ENCODE measurements at regions not wholly inside any gene's neighbourhood (a gene's known extent, or its start where the extent isn't known, plus 50 kb on each side); places are given as distances from the start of the nearest gene placed in this dataset.
"Not testable (repeated sequence)": the region's sequence is repeated elsewhere in the genome, so short reads cannot be mapped to it uniquely, and the experiment has no call there.

DNA sequence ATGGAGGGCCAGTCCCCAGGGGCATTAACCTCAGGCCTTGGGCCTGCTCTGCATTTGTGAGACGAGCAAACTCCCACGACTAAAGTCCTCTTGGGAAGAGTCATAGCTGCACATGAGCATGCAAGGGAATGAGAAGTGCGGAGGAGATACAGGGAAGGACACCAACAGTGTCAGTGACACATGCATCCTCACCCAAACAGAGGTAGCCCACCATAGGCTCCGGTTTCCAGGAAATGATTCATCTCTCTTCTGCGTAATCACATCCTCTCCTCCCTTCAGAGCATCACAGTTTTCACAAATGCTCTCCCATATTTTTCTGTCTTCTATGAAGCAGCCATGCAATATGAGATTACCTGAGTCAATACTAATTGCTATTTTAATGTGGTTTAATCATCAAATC lies 725.7 kb upstream of the GOT2 start:
- Histone ChIP-seq H3K9ac (ENCODE audit: low read length) (no peak overlapping the region), H3K27me3 (ENCODE audit: low read length) (no peaks in the 10 kb centered on the region), H4K20me1 (ENCODE audit: low read depth, low read length) (no peaks in the 10 kb centered on the region), H3F3A (ENCODE audit: insufficient read depth) (no peaks in the 10 kb centered on the region), H3K27ac (ENCODE audit: low read depth, low read length) (no peak overlapping the region), H3K79me2 (ENCODE audit: insufficient read depth, low read length) (no peaks in the 10 kb centered on the region), H3K9me2 (replicated peaks; ENCODE audit: insufficient read depth, low read length) (no peaks in the 10 kb centered on the region), H2AFZ (ENCODE audit: low read depth, low read length, severe bottlenecking) (no peak overlapping the region), H3K36me3 (ENCODE audit: low read length) (no peaks in the 10 kb centered on the region), H3K4me2 (ENCODE audit: low read depth, low read length, poor library complexity, severe bottlenecking) (no peak overlapping the region), H3K9me3 (ENCODE audit: insufficient read depth, low read length) (no peaks in the 10 kb centered on the region), H3K4me3 (ENCODE audit: insufficient read depth, low read length, poor library complexity, severe bottlenecking) (no peak overlapping the region)
- TF ChIP-seq, protein P1, sequence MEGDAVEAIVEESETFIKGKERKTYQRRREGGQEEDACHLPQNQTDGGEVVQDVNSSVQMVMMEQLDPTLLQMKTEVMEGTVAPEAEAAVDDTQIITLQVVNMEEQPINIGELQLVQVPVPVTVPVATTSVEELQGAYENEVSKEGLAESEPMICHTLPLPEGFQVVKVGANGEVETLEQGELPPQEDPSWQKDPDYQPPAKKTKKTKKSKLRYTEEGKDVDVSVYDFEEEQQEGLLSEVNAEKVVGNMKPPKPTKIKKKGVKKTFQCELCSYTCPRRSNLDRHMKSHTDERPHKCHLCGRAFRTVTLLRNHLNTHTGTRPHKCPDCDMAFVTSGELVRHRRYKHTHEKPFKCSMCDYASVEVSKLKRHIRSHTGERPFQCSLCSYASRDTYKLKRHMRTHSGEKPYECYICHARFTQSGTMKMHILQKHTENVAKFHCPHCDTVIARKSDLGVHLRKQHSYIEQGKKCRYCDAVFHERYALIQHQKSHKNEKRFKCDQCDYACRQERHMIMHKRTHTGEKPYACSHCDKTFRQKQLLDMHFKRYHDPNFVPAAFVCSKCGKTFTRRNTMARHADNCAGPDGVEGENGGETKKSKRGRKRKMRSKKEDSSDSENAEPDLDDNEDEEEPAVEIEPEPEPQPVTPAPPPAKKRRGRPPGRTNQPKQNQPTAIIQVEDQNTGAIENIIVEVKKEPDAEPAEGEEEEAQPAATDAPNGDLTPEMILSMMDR (IDR thresholded peaks at IDR 0.05; ENCODE audit: insufficient read depth, low read length, poor library complexity, severe bottlenecking), result no peak
- no peak for TF ChIP-seq EZH2phosphoT487 (conservative IDR thresholded peaks at IDR 0.05; ENCODE audit: low read length)

DNA sequence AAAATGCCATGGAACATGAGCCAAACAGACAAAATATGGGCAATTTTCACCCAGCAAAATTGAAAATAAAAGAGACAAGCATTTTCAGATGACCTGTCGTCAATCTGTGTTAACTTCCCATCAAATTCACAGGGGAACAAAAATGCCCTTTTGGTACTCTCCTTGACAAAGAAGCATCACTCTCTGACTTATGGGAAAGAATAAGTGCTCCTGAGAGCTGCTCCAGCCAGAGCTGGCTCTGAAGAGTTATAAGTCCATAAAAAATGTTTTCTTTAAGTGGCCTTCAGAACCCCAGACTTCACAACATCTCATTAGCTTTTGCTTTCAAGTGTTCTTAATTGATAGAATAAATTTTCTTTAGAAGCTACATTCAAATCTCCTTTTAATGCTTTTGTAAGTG lies 721.4 kb upstream of the GOT2 start:
- no peaks in the 10 kb centered on the region for H3K9me3 ChIP-seq (ENCODE audit: insufficient read depth, low read length)
- H3K9ac ChIP-seq (ENCODE audit: low read length), result no peak overlapping the region
- no peaks in the 10 kb centered on the region for H3K27me3 ChIP-seq (ENCODE audit: low read length)
- no peak overlapping the region for H2AFZ ChIP-seq (ENCODE audit: low read depth, low read length, severe bottlenecking)
- no peaks in the 10 kb centered on the region for H3F3A ChIP-seq (ENCODE audit: insufficient read depth)
- H3K79me2 ChIP-seq (ENCODE audit: insufficient read depth, low read length), result no peaks in the 10 kb centered on the region
- no peaks in the 10 kb centered on the region for H3K9me2 ChIP-seq (replicated peaks; ENCODE audit: insufficient read depth, low read length)
- H3K27ac ChIP-seq (ENCODE audit: low read depth, low read length), result no peak overlapping the region
- no peak overlapping the region for H3K4me3 ChIP-seq (ENCODE audit: insufficient read depth, low read length, poor library complexity, severe bottlenecking)
- no peaks in the 10 kb centered on the region for H4K20me1 ChIP-seq (ENCODE audit: low read depth, low read length)
- no peaks in the 10 kb centered on the region for H3K36me3 ChIP-seq (ENCODE audit: low read length)
- TF ChIP-seq, protein P1 (IDR thresholded peaks at IDR 0.05; ENCODE audit: insufficient read depth, low read length, poor library complexity, severe bottlenecking), result no peak
- TF ChIP-seq EZH2phosphoT487 (conservative IDR thresholded peaks at IDR 0.05; ENCODE audit: low read length), result no peak
- no peak overlapping the region for H3K4me2 ChIP-seq (ENCODE audit: low read depth, low read length, poor library complexity, severe bottlenecking)

DNA sequence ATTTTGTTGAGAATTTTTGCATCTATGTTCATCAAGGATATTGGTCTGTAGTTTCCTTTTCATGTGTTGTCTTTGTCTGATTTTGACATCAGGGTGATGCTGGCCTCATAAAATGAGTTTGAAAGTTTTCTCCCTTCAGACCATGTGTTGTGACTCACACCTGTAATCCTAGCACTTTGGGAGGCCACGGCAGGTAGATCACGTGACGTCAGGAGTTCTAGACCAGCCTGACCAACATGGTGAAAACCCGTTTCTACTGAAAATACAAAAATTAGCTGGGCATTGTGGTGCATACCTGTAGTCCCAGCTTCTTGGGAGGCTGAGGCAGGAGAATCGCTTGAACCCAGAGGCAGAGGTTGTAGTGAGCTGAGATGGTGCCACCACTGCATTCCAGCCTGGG lies 716.4 kb upstream of the GOT2 start:
- H3K9me3 ChIP-seq (ENCODE audit: insufficient read depth, low read length); H3K9me2 ChIP-seq (replicated peaks; ENCODE audit: insufficient read depth, low read length); H3K4me3 ChIP-seq (ENCODE audit: insufficient read depth, low read length, poor library complexity, severe bottlenecking); H3F3A ChIP-seq (ENCODE audit: insufficient read depth); H3K27ac ChIP-seq (ENCODE audit: low read depth, low read length); H3K27me3 ChIP-seq (ENCODE audit: low read length); H4K20me1 ChIP-seq (ENCODE audit: low read depth, low read length); H3K9ac ChIP-seq (ENCODE audit: low read length); H3K36me3 ChIP-seq (ENCODE audit: low read length); H3K4me2 ChIP-seq (ENCODE audit: low read depth, low read length, poor library complexity, severe bottlenecking); H2AFZ ChIP-seq (ENCODE audit: low read depth, low read length, severe bottlenecking); H3K79me2 ChIP-seq (ENCODE audit: insufficient read depth, low read length): not testable (repeated sequence)

DNA sequence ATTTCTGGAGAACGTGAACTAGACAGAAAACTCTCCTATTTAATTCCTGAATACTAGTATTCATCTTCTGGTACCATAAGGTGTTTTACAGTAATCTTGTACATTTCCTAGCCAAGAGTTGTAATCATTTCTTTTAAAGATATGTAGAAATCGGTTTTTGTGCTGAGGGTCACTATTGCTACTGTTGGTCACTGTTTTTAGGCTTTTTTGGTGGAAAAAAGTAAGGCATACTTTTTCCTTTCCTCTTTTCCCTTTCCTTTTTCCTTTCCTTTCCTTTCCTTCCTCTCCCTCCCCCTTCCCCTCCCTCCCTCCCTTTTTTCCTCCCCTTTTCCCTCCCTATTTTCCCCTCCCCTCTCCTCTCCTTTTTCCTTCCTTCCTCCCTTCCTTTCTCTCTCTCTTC lies 706.4 kb upstream of the GOT2 start:
- Histone ChIP-seq H3K4me3 (ENCODE audit: insufficient read depth, low read length, poor library complexity, severe bottlenecking) (no peak overlapping the region), H3K9me2 (replicated peaks; ENCODE audit: insufficient read depth, low read length) (no peaks in the 10 kb centered on the region), H3K27ac (ENCODE audit: low read depth, low read length) (no peak overlapping the region), H2AFZ (ENCODE audit: low read depth, low read length, severe bottlenecking) (no peak overlapping the region), H3K9ac (ENCODE audit: low read length) (no peak overlapping the region), H3K4me2 (ENCODE audit: low read depth, low read length, poor library complexity, severe bottlenecking) (no peak overlapping the region), H3F3A (ENCODE audit: insufficient read depth) (no peaks in the 10 kb centered on the region), H3K9me3 (ENCODE audit: insufficient read depth, low read length) (no peaks in the 10 kb centered on the region), H4K20me1 (ENCODE audit: low read depth, low read length) (no peaks in the 10 kb centered on the region), H3K36me3 (ENCODE audit: low read length) (no peaks in the 10 kb centered on the region), H3K27me3 (ENCODE audit: low read length) (no peaks in the 10 kb centered on the region), H3K79me2 (ENCODE audit: insufficient read depth, low read length) (no peaks in the 10 kb centered on the region)
- TF ChIP-seq EZH2phosphoT487 (conservative IDR thresholded peaks at IDR 0.05; ENCODE audit: low read length), result no peak
- TF ChIP-seq, protein P1 (IDR thresholded peaks at IDR 0.05; ENCODE audit: insufficient read depth, low read length, poor library complexity, severe bottlenecking), result no peak

Data from SU-DHL-6 (cell line).